GM12891 (cell line): ENCODE measurements at regions not wholly inside any gene's neighbourhood (a gene's known extent, or its start where the extent isn't known, plus 50 kb on each side); places are given as distances from the start of the nearest gene placed in this dataset.

Source experiments
- POLR2A ChIP-seq: IDR thresholded peaks from 2 replicates; pipeline ENCODE4 v1.6.1; 2011; ENCODE audit warnings: low read depth, low read length, control low read depth
- SPI1 ChIP-seq: IDR thresholded peaks from 2 replicates; pipeline ENCODE4 v1.6.1; 2011; ENCODE audit warnings: low read depth, low read length, control low read depth

GRCh38 chr6:23731609-23732008 is 394.4 kb upstream of the NRSN1 start:
- TF ChIP-seq SPI1: no peak
- TF ChIP-seq POLR2A: no peak
